Fibroblast of lung (primary cell): ENCODE measurements at regions not wholly inside any gene's neighbourhood (a gene's known extent, or its start where the extent isn't known, plus 50 kb on each side); places are given as distances from the start of the nearest gene placed in this dataset.

Experiments used
- DNase-seq, 2 donors: peaks; one replicate each; pipeline versions ENCODE4 v3.0.0 to v3.0.0-alpha.2; 2010; ENCODE audit warnings: low read depth in 2 of 2
- H2AFZ ChIP-seq: 2 replicates; pipeline ENCODE4 v1.5.1; 2012; ENCODE audit warnings: low read length, control low read depth, inconsistent platforms
- H3K27ac ChIP-seq: 2 replicates; pipeline ENCODE4 v1.5.1; 2011; ENCODE audit warnings: low read length, control low read depth; ENCODE audit not compliant: insufficient read depth
- H3K27me3 ChIP-seq: 2 replicates; pipeline ENCODE4 v1.5.1; 2011; ENCODE audit warnings: mild to moderate bottlenecking, low read length; ENCODE audit not compliant: control insufficient read depth, insufficient read depth
- H3K36me3 ChIP-seq: 2 replicates; pipeline ENCODE4 v1.5.1; 2011; ENCODE audit warnings: low read length; ENCODE audit not compliant: control insufficient read depth, insufficient read depth
- H3K4me1 ChIP-seq: 2 replicates; pipeline ENCODE4 v1.5.1; 2011; ENCODE audit warnings: low read length; ENCODE audit not compliant: control insufficient read depth, insufficient read depth; ENCODE audit errors: extremely low read depth
- H3K4me2 ChIP-seq: 2 replicates; pipeline ENCODE4 v1.5.1; 2011; ENCODE audit warnings: low read length, control low read depth; ENCODE audit not compliant: insufficient read depth; ENCODE audit errors: extremely low read depth
- H3K4me3 ChIP-seq, 4 experiments: fragments of 200-600 bp in 1 of 4; sonication (generic) in 1 of 4; replicated peaks in 1 of 4; 2 replicates each; pipeline ENCODE4 v1.5.1; 2011 to 2016; ENCODE audit warnings: low read length in 4 of 4, low read depth in 3 of 4, mild to moderate bottlenecking in 3 of 4, control low read depth in 2 of 4, inconsistent platforms in 1 of 4, mixed read lengths in 1 of 4; ENCODE audit not compliant: insufficient read depth in 1 of 4; ENCODE audit errors: control extremely low read depth in 1 of 4
- H3K79me2 ChIP-seq: 2 replicates; pipeline ENCODE4 v1.5.1; 2012; ENCODE audit warnings: mild to moderate bottlenecking, low read length, inconsistent platforms; ENCODE audit not compliant: control insufficient read depth, insufficient read depth
- H3K9ac ChIP-seq: 2 replicates; pipeline ENCODE4 v1.5.1; 2011; ENCODE audit warnings: mild to moderate bottlenecking, low read length, control low read depth; ENCODE audit not compliant: insufficient read depth
- H3K9me3 ChIP-seq: 2 replicates; pipeline ENCODE4 v1.5.1; 2012; ENCODE audit warnings: low read depth, low read length; ENCODE audit not compliant: control insufficient read depth, insufficient read depth
- H4K20me1 ChIP-seq: 2 replicates; pipeline ENCODE4 v1.5.1; 2011; ENCODE audit warnings: low read length; ENCODE audit not compliant: control insufficient read depth, insufficient read depth; ENCODE audit errors: extremely low read depth
- CTCF ChIP-seq, 2 donors: IDR thresholded peaks in 1 of 2; conservative IDR thresholded peaks in 1 of 2; 1 replicate in 1 of 2; 2 replicates in 1 of 2; pipeline ENCODE4 v1.5.1; 2011 to 2012; ENCODE audit warnings: low read length in 2 of 2, control low read depth in 1 of 2, inconsistent platforms in 1 of 2, low read depth in 1 of 2, mild to moderate bottlenecking in 1 of 2
- EZH2 ChIP-seq: IDR thresholded peaks from 2 replicates; pipeline ENCODE4 v1.5.1; 2012; ENCODE audit warnings: low read length, control low read depth, mild to moderate bottlenecking; ENCODE audit errors: missing control alignments

DNA sequence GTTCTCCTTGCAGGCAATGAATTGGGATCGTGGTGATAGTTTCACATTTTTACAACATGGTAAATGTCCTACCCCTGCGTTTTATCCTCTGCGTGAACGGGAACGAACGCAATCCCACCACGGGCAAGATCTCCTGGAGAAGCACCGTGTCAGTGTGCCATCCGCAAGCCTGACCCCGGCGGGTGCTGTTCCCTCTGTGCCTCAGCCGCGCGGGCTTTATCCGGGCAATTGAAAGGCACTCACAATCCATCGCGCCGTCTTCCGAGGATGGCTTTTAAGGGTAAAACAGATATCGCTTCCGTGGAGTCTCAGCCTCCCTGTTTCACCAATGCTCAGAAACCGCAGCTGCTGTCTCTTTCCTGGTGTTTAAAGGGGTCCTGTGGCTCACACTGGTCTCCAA, 1387.5 kb downstream of the BRD1 start:
- Histone ChIP-seq H3K9me3 (no peaks in the 10 kb centered on the region), H3K36me3 (no peaks in the 10 kb centered on the region)
- no peak for TF ChIP-seq CTCF (conservative IDR thresholded peaks at IDR 0.05 in 1 of 2, IDR thresholded peaks at IDR 0.05 in 1 of 2; ENCODE audit: low read depth in 1 of 2, low read length in 2 of 2)

GRCh38 chr22:48439560-48440135, 1388.0 kb downstream of the BRD1 start:
- no peaks in the 10 kb centered on the region for H3K4me1 ChIP-seq
- no peak overlapping the region for H3K4me3 ChIP-seq
- H2AFZ ChIP-seq = no peak overlapping the region
- no peaks in the 10 kb centered on the region for H3K79me2 ChIP-seq
- no peak overlapping the region for H3K27ac ChIP-seq
- TF ChIP-seq EZH2 (no peak), CTCF (conservative IDR thresholded peaks at IDR 0.05 in 1 of 2, IDR thresholded peaks at IDR 0.05 in 1 of 2; ENCODE audit: low read depth in 1 of 2, low read length in 2 of 2) (no peak)
- H3K4me2 ChIP-seq = no peak overlapping the region
- H3K9me3 ChIP-seq = no peaks in the 10 kb centered on the region
- no peaks in the 10 kb centered on the region for H3K36me3 ChIP-seq
- no peaks in the 10 kb centered on the region for H3K27me3 ChIP-seq
- DNase-seq = no peak
- H3K9ac ChIP-seq = no peak overlapping the region
- H4K20me1 ChIP-seq = no peaks in the 10 kb centered on the region

More for the DNA sequence above, 1387.5 kb downstream of the BRD1 start:
- Histone ChIP-seq H3K27ac (no peak overlapping the region), H4K20me1 (no peaks in the 10 kb centered on the region), H3K4me2 (no peak overlapping the region), H3K4me3 (no peak overlapping the region), H2AFZ (no peak overlapping the region), H3K79me2 (no peaks in the 10 kb centered on the region), H3K9ac (no peak overlapping the region), H3K27me3 (no peaks in the 10 kb centered on the region), H3K4me1 (no peaks in the 10 kb centered on the region)
- no peak for DNase-seq

DNA sequence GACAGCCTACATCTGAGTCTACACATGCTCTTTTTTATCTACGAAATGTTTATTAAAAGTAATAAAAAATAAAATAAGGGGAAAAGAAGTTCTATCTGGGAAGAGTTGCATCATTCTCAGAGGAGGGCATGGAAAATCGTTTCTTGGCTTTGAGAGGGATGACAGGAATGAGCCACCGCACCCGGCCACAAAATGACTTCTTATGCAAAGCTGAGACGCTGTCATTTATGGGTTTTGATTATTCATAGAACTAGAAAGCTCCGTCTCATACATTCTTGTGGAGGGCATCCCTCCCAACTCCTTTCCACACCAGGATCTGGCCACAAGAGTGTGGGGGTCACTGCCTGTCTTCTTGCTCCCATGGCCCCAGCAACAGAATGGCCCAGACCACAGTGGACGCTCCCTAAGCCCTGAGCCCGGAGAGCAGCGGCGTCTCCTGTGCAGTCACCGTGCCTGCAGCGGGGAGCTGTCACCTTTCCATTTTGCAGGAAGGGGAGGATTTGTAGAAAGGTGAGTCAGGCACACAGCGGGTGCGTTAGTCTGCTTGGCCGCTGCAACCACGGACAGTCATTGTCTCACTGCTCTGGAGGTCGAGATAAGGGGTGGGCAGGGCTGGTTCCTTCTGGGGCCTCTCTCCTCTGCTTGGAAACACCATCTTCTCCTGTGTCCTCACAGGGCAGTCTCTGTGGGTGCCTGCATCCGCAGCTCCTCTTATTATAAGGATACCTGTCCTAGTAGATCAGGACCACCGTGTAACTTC, 1388.7 kb downstream of the BRD1 start:
- TF ChIP-seq CTCF (conservative IDR thresholded peaks at IDR 0.05 in 1 of 2, IDR thresholded peaks at IDR 0.05 in 1 of 2; ENCODE audit: low read depth in 1 of 2, low read length in 2 of 2) = no peak
- no peak for TF ChIP-seq EZH2
- no peak overlapping the region for H3K4me2 ChIP-seq
- no peak overlapping the region for H2AFZ ChIP-seq
- DNase-seq = peak in 1 of 2 donors; percentile 16
- H4K20me1 ChIP-seq = no peaks in the 10 kb centered on the region
- no peaks in the 10 kb centered on the region for H3K79me2 ChIP-seq
- H3K36me3 ChIP-seq = no peaks in the 10 kb centered on the region
- no peaks in the 10 kb centered on the region for H3K4me1 ChIP-seq
- no peaks in the 10 kb centered on the region for H3K9me3 ChIP-seq
- no peaks in the 10 kb centered on the region for H3K27me3 ChIP-seq
- no peak overlapping the region for H3K4me3 ChIP-seq
- no peak overlapping the region for H3K27ac ChIP-seq
- no peak overlapping the region for H3K9ac ChIP-seq
